GM12892 (cell line): ENCODE measurements at regions not wholly inside any gene's neighbourhood (a gene's known extent, or its start where the extent isn't known, plus 50 kb on each side); places are given as distances from the start of the nearest gene placed in this dataset.

Experiments
- POLR2A ChIP-seq: IDR thresholded peaks from 2 replicates; pipeline ENCODE4 v1.6.1; 2011; ENCODE audit warnings: low read depth, low read length, control low read depth
- TAF1 ChIP-seq: IDR thresholded peaks from 2 replicates; pipeline ENCODE4 v1.6.1; 2011; ENCODE audit warnings: low read depth, mild to moderate bottlenecking, control low read depth, low read length, borderline replicate concordance

DNA sequence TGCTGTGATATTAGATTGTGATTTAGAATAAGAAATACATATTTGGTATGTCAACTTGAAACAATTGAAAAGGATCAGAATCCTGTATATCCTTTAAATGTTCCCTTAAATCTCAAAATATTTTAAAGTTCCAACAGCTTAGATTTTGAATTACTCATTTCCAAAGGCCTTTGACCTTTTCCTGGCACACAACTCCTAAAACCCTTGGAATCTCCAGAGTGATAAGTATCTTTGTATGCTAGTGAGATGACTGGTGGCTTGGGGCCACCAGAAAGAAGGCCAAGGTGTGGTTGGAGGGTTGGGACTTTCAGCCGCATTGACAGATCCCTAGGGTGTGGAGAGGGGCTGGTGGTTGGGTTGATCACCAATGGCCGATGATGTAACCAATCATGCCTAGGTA, 104.7 kb downstream of the YIPF5 start:
- no peak for TF ChIP-seq TAF1
- TF ChIP-seq POLR2A, result no peak
